ENCODE measurements at regions not wholly inside any gene's neighbourhood (a gene's known extent, or its start where the extent isn't known, plus 50 kb on each side); places are given as distances from the start of the nearest gene placed in this dataset.
A peak's percentile ranks its signal among the peaks of the same experiment; 100 is the strongest.

DNA sequence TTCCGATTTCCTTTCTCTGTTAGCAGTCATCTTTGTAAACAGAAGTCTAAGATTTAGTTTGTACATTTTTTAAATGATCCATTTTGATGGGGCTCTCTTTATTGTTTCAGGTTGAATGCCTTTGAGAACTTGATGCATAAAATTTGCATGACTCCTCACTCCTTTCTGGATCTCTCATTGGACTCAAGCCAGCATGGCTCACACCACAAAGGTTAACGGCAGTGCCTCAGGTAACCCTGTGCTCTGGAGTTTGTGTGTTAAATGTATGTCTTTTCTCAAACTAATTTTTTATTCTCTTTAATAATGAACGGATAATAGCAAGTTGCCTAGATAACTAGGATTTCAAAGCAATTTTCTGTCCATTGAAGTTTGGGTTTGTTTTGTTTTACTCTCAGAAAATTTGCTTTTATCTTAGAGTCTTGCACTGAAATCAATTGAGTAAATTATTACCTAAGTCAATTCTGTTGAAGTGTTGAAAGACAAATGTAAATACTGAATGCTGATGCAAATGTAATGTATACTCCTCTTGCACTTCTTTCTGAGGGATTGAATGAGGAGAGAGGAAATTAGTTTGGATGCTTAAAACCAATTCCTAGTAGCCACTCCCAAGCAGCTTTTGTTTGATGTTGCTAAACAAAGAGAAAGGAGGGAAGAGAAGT is 164.6 kb upstream of the DMRT1 start (continued):
- TF ChIP-seq, protein P1, sequence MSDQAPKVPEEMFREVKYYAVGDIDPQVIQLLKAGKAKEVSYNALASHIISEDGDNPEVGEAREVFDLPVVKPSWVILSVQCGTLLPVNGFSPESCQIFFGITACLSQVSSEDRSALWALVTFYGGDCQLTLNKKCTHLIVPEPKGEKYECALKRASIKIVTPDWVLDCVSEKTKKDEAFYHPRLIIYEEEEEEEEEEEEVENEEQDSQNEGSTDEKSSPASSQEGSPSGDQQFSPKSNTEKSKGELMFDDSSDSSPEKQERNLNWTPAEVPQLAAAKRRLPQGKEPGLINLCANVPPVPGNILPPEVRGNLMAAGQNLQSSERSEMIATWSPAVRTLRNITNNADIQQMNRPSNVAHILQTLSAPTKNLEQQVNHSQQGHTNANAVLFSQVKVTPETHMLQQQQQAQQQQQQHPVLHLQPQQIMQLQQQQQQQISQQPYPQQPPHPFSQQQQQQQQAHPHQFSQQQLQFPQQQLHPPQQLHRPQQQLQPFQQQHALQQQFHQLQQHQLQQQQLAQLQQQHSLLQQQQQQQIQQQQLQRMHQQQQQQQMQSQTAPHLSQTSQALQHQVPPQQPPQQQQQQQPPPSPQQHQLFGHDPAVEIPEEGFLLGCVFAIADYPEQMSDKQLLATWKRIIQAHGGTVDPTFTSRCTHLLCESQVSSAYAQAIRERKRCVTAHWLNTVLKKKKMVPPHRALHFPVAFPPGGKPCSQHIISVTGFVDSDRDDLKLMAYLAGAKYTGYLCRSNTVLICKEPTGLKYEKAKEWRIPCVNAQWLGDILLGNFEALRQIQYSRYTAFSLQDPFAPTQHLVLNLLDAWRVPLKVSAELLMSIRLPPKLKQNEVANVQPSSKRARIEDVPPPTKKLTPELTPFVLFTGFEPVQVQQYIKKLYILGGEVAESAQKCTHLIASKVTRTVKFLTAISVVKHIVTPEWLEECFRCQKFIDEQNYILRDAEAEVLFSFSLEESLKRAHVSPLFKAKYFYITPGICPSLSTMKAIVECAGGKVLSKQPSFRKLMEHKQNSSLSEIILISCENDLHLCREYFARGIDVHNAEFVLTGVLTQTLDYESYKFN (CRISPR knock-in tag; conservative IDR thresholded peaks at IDR 0.05): peak; percentile 87
- TF ChIP-seq FOXP1 (IDR thresholded peaks at IDR 0.05) (no peak), FOXP1 (CRISPR knock-in tag; IDR thresholded peaks at IDR 0.05) (peak; percentile 94), CCDC6 (CRISPR knock-in tag; IDR thresholded peaks at IDR 0.05) (no peak), ZNF138 (CRISPR knock-in tag; IDR thresholded peaks at IDR 0.05; ENCODE audit: low read depth) (no peak), ZNF75D (CRISPR knock-in tag; IDR thresholded peaks at IDR 0.05; ENCODE audit: borderline replicate concordance) (no peak), NR2F1 (CRISPR knock-in tag; IDR thresholded peaks at IDR 0.05) (no peak), IRF2 (CRISPR knock-in tag; IDR thresholded peaks at IDR 0.05) (peak; percentile 67; the same call in 1 of the 2 replicates), FOXO1 (CRISPR knock-in tag; IDR thresholded peaks at IDR 0.05) (peak; percentile 79; the same call in 1 of the 2 replicates), FOXA1 (IDR thresholded peaks at IDR 0.05) (peak; percentile 80), FOXA1 (CRISPR knock-in tag; IDR thresholded peaks at IDR 0.05) (peak; percentile 95), SMYD3 (CRISPR knock-in tag; IDR thresholded peaks at IDR 0.05) (no peak), SP4 (CRISPR knock-in tag; IDR thresholded peaks at IDR 0.05) (no peak), CBX5 (CRISPR knock-in tag; IDR thresholded peaks at IDR 0.05; ENCODE audit: borderline replicate concordance) (no peak), MAFG (CRISPR knock-in tag; IDR thresholded peaks at IDR 0.05) (no peak), CBFB (CRISPR knock-in tag; IDR thresholded peaks at IDR 0.05) (no peak), MXD4 (CRISPR knock-in tag; IDR thresholded peaks at IDR 0.05) (no peak)
- TF ChIP-seq, protein P2, sequence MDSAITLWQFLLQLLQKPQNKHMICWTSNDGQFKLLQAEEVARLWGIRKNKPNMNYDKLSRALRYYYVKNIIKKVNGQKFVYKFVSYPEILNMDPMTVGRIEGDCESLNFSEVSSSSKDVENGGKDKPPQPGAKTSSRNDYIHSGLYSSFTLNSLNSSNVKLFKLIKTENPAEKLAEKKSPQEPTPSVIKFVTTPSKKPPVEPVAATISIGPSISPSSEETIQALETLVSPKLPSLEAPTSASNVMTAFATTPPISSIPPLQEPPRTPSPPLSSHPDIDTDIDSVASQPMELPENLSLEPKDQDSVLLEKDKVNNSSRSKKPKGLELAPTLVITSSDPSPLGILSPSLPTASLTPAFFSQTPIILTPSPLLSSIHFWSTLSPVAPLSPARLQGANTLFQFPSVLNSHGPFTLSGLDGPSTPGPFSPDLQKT (CRISPR knock-in tag; IDR thresholded peaks at IDR 0.05; ENCODE audit: borderline replicate concordance): no peak
- TF ChIP-seq, protein P3, sequence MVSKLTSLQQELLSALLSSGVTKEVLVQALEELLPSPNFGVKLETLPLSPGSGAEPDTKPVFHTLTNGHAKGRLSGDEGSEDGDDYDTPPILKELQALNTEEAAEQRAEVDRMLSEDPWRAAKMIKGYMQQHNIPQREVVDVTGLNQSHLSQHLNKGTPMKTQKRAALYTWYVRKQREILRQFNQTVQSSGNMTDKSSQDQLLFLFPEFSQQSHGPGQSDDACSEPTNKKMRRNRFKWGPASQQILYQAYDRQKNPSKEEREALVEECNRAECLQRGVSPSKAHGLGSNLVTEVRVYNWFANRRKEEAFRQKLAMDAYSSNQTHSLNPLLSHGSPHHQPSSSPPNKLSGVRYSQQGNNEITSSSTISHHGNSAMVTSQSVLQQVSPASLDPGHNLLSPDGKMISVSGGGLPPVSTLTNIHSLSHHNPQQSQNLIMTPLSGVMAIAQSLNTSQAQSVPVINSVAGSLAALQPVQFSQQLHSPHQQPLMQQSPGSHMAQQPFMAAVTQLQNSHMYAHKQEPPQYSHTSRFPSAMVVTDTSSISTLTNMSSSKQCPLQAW (CRISPR knock-in tag; IDR thresholded peaks at IDR 0.05): no peak
- TF ChIP-seq, protein P4, sequence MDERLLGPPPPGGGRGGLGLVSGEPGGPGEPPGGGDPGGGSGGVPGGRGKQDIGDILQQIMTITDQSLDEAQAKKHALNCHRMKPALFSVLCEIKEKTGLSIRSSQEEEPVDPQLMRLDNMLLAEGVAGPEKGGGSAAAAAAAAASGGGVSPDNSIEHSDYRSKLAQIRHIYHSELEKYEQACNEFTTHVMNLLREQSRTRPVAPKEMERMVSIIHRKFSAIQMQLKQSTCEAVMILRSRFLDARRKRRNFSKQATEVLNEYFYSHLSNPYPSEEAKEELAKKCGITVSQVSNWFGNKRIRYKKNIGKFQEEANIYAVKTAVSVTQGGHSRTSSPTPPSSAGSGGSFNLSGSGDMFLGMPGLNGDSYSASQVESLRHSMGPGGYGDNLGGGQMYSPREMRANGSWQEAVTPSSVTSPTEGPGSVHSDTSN (CRISPR knock-in tag; IDR thresholded peaks at IDR 0.05): no peak

All from HepG2 (cell line).